ENCODE measurements at regions not wholly inside any gene's neighbourhood (a gene's known extent, or its start where the extent isn't known, plus 50 kb on each side); places are given as distances from the start of the nearest gene placed in this dataset.
"Not testable (repeated sequence)": the region's sequence is repeated elsewhere in the genome, so short reads cannot be mapped to it uniquely, and the experiment has no call there.

DNA sequence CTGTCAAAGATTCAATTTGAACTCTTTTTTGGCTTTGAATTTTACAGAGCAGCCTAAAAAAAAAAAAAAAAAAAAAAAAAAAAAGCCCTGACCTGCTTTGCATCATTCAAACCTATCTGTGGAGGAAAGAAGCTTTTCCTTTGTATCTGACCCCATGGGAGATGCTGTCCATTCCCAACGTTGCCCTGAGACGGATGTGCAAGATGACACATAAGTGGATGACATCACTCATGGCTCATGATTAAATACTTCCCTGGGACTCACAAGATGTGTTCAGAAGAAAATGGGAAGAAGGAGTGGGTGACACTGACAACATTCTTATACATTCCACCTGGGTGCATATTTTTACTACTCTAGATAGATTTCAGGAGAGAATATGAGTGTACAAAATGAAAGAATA, 245.7 kb upstream of the ELAVL2 start:
- no peaks in the 10 kb centered on the region for H3K9me3 ChIP-seq
- 44 to 57% methylated on average over 2 of the region's 2 CpGs for WGBS, 2 donors (ENCODE audit: low coverage in 1 of 2)
- in situ Hi-C loops (cut with MboI; ENCODE audit: low pct_ligation_motif_present in 1 of 4, low pct_unique_long_range_greater_than_20kb in 1 of 4, low sequenced_read_pairs in 3 of 4) = no loop called here
- no peak for DNase-seq
- intact Hi-C loops (cut with DNase I; ENCODE audit: low total_unique reads) = no loop called here
- no peak overlapping the region for H3K27ac ChIP-seq
- H3K4me3 ChIP-seq = no peak overlapping the region
- H3K27me3 ChIP-seq = no peaks in the 10 kb centered on the region
- H3K4me1 ChIP-seq = no peaks in the 10 kb centered on the region
- no peaks in the 10 kb centered on the region for H3K36me3 ChIP-seq
- TF ChIP-seq POLR2A (IDR thresholded peaks at IDR 0.05) = no peak
- TF ChIP-seq, protein P1, sequence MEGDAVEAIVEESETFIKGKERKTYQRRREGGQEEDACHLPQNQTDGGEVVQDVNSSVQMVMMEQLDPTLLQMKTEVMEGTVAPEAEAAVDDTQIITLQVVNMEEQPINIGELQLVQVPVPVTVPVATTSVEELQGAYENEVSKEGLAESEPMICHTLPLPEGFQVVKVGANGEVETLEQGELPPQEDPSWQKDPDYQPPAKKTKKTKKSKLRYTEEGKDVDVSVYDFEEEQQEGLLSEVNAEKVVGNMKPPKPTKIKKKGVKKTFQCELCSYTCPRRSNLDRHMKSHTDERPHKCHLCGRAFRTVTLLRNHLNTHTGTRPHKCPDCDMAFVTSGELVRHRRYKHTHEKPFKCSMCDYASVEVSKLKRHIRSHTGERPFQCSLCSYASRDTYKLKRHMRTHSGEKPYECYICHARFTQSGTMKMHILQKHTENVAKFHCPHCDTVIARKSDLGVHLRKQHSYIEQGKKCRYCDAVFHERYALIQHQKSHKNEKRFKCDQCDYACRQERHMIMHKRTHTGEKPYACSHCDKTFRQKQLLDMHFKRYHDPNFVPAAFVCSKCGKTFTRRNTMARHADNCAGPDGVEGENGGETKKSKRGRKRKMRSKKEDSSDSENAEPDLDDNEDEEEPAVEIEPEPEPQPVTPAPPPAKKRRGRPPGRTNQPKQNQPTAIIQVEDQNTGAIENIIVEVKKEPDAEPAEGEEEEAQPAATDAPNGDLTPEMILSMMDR (IDR thresholded peaks at IDR 0.05) = no peak
- no peak for TF ChIP-seq POLR2AphosphoS5 (IDR thresholded peaks at IDR 0.05)
- TF ChIP-seq EP300 (IDR thresholded peaks at IDR 0.05; ENCODE audit: low read depth) = no peak

DNA sequence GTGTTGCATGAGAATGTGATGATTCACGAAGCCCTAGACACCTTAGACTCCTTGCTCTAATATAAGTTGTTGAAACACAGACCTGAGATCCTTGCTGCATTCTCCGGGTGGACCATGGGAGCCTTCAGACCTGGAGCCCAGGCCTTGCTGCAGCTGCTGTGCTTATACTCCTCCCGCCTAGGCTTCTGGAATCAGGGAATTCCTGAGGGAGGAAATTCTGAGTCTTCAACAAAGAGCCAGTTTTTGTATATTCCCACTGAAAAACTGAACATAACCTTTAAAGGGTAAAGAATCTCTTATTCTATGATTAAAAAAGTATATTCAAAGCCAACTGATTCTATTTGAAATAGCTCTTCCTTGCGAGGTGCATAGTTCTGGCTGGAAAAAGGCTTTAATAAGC, 245.1 kb upstream of the ELAVL2 start:
- no peak for DNase-seq
- Histone ChIP-seq H3K9me3 (no peaks in the 10 kb centered on the region), H3K36me3 (no peaks in the 10 kb centered on the region), H3K27ac (no peak overlapping the region), H3K27me3 (no peaks in the 10 kb centered on the region), H3K4me1 (no peaks in the 10 kb centered on the region), H3K4me3 (no peak overlapping the region)
- TF ChIP-seq, protein P1 (IDR thresholded peaks at IDR 0.05) = no peak
- in situ Hi-C loops (cut with MboI; ENCODE audit: low pct_ligation_motif_present in 1 of 4, low pct_unique_long_range_greater_than_20kb in 1 of 4, low sequenced_read_pairs in 3 of 4) = no loop called here
- intact Hi-C loops (cut with DNase I; ENCODE audit: low total_unique reads) = no loop called here
- 60 to 69% methylated on average over 4 of the region's 4 CpGs for WGBS, 2 donors (ENCODE audit: low coverage in 1 of 2)

DNA sequence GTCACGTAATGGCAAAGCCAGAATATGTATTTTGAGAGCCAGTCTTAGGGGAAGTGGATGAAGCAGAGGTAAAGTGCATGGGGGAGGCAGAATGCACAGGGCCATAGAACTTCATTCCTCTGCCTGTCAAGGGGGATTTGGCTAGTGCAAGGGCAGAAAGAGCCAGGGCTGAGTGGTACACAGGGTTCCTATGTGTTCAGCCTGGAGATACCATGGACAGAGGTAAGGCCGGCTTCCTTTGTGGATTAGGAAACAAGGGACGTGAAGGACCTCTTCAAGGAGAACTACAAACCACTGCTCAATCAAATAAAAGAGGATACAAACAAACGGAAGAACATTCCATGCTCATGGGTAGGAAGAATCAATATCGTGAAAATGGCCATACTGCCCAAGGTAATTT, 241.1 kb upstream of the ELAVL2 start:
- H3K4me1 ChIP-seq; H3K9me3 ChIP-seq; H3K27me3 ChIP-seq; H3K36me3 ChIP-seq; H3K27ac ChIP-seq; H3K4me3 ChIP-seq; DNase-seq; in situ Hi-C loops (cut with MboI; ENCODE audit: low pct_ligation_motif_present in 1 of 4, low pct_unique_long_range_greater_than_20kb in 1 of 4, low sequenced_read_pairs in 3 of 4); intact Hi-C loops (cut with DNase I; ENCODE audit: low total_unique reads): not testable (repeated sequence)
- 71 to 75% methylated on average over 3 to 5 of the region's 5 CpGs for WGBS, 2 donors (ENCODE audit: low coverage in 1 of 2)

DNA sequence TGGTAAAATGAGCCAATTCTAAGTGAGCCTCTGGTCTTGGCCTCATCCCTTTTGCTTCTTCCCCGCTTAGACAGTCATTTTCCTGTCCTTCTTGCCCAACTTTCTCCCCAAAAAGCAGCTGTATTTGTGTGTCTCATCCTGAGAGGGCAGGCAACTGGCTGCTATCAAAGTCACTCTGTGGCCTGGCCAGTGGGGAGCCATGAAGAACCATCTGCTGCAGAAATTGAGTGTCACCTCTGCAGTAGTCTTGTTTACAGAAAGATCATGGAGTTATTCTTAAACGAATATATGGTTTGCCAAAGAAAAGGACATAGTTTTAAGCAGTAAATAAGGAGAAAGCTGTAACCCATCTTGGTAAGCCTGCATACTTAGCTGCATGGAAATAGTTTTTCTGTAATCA, 233.6 kb upstream of the ELAVL2 start:
- no peak for TF ChIP-seq POLR2A (IDR thresholded peaks at IDR 0.05)
- TF ChIP-seq, protein P1 (IDR thresholded peaks at IDR 0.05) = no peak
- no peak for TF ChIP-seq EP300 (IDR thresholded peaks at IDR 0.05; ENCODE audit: low read depth)
- TF ChIP-seq POLR2AphosphoS5 (IDR thresholded peaks at IDR 0.05) = no peak
- H3K4me1 ChIP-seq = no peaks in the 10 kb centered on the region
- DNase-seq = no peak
- H3K27ac ChIP-seq = no peak overlapping the region
- no peaks in the 10 kb centered on the region for H3K9me3 ChIP-seq
- intact Hi-C loops (cut with DNase I; ENCODE audit: low total_unique reads) = no loop called here
- no peaks in the 10 kb centered on the region for H3K27me3 ChIP-seq
- in situ Hi-C loops (cut with MboI; ENCODE audit: low pct_ligation_motif_present in 1 of 4, low pct_unique_long_range_greater_than_20kb in 1 of 4, low sequenced_read_pairs in 3 of 4) = no loop called here
- no peaks in the 10 kb centered on the region for H3K36me3 ChIP-seq
- WGBS, 2 donors (ENCODE audit: low coverage in 1 of 2) = 43 to 48% methylated on average over 2 of the region's 2 CpGs
- no peak overlapping the region for H3K4me3 ChIP-seq

DNA sequence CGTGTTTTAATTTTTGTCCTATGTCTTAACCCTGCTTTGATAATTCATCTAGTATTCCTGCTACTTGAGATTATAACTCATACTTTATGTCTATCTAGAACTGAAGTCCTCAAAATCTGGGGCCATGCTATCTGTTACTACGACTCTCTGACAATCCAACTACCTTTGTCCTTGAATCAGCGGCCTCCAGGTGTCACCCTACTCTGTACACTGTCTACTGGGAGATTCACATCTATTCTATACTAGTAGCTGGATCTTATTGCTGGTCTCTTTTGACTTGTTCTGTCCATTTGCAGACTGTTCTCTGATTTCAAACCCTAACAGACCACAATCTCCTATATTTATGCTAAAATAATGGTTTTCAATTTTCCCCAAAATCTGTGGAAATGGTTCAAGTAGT, 225.5 kb upstream of the ELAVL2 start:
- Histone ChIP-seq H3K36me3 (no peaks in the 10 kb centered on the region), H3K27ac (no peak overlapping the region), H3K27me3 (no peaks in the 10 kb centered on the region), H3K4me1 (no peaks in the 10 kb centered on the region), H3K9me3 (no peaks in the 10 kb centered on the region), H3K4me3 (no peak overlapping the region)
- intact Hi-C loops (cut with DNase I; ENCODE audit: low total_unique reads) = no loop called here
- no peak for DNase-seq
- TF ChIP-seq POLR2AphosphoS5 (IDR thresholded peaks at IDR 0.05) = no peak
- TF ChIP-seq EP300 (IDR thresholded peaks at IDR 0.05; ENCODE audit: low read depth) = no peak
- no peak for TF ChIP-seq POLR2A (IDR thresholded peaks at IDR 0.05)
- TF ChIP-seq, protein P1 (IDR thresholded peaks at IDR 0.05) = no peak
- in situ Hi-C loops (cut with MboI; ENCODE audit: low pct_ligation_motif_present in 1 of 4, low pct_unique_long_range_greater_than_20kb in 1 of 4, low sequenced_read_pairs in 3 of 4) = no loop called here
- WGBS, 2 donors (ENCODE audit: low coverage in 1 of 2) = 61 to 65% methylated on average over 2 to 3 of the region's 3 CpGs

DNA sequence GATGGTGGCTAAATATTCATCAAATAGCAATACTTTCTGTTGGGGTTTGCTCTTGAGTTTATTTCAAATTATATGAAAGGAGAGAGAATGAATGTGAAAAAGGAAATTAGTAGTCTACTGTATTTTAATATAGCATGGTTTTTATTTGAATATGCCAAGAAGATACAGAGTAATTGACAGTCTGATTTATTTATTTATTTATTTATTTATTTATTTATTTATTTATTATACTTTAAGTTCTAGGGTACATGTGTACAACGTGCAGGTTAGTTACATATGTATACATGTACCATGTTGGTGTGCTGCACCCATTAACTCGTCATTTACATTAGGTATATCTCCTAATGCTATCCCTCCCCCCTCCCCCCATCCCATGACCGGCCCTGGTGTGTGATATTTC, 224.2 kb upstream of the ELAVL2 start:
- H3K4me1 ChIP-seq; H3K27ac ChIP-seq; intact Hi-C loops (cut with DNase I; ENCODE audit: low total_unique reads); H3K27me3 ChIP-seq; in situ Hi-C loops (cut with MboI; ENCODE audit: low pct_ligation_motif_present in 1 of 4, low pct_unique_long_range_greater_than_20kb in 1 of 4, low sequenced_read_pairs in 3 of 4); H3K9me3 ChIP-seq; H3K36me3 ChIP-seq; H3K4me3 ChIP-seq; DNase-seq: not testable (repeated sequence)
- 70 to 93% methylated on average over 2 to 3 of the region's 3 CpGs for WGBS, 2 donors (ENCODE audit: low coverage in 1 of 2)
